Liver (tissue), 3 donors: ENCODE measurements at regions not wholly inside any gene's neighbourhood (a gene's known extent, or its start where the extent isn't known, plus 50 kb on each side); places are given as distances from the start of the nearest gene placed in this dataset.

Source experiments
- HNF4G ChIP-seq: IDR thresholded peaks from 2 replicates; pipeline ENCODE4 v1.6.1; 2016; ENCODE audit warnings: antibody characterized with exemption
- NR2F2 ChIP-seq: IDR thresholded peaks from 2 replicates; pipeline ENCODE4 v1.6.1; 2016; ENCODE audit warnings: antibody characterized with exemption
- RAD21 ChIP-seq, 2 donors: IDR thresholded peaks; 2 replicates each; pipeline ENCODE4 v1.6.1; 2016; ENCODE audit warnings: antibody characterized with exemption in 2 of 2, mild to moderate bottlenecking in 2 of 2
- RXRA ChIP-seq, 2 donors: IDR thresholded peaks; 2 replicates each; pipeline ENCODE4 v1.6.1; 2017 to 2018; ENCODE audit warnings: antibody characterized with exemption in 2 of 2, mild to moderate bottlenecking in 1 of 2
- TAF1 ChIP-seq: conservative IDR thresholded peaks from 2 replicates; pipeline ENCODE4 v1.6.1; 2016; ENCODE audit warnings: antibody characterized with exemption, mild to moderate bottlenecking
- YY1 ChIP-seq: IDR thresholded peaks from 2 replicates; pipeline ENCODE4 v1.6.1; 2016; ENCODE audit warnings: antibody characterized with exemption, mild to moderate bottlenecking
- TF ChIP-seq, protein P1 (sequence below): fragments of 150-350 bp; IDR thresholded peaks from 2 replicates; pipeline ENCODE4 v1.5.1; 2017; ENCODE audit warnings: improper control_type of control experiment, low read depth, low read length; ENCODE audit not compliant: missing input control
- TF ChIP-seq, protein P2 (sequence below): IDR thresholded peaks from 2 replicates; pipeline ENCODE4 v1.6.1; 2016; ENCODE audit warnings: antibody characterized with exemption
- TF ChIP-seq, protein P3 (sequence below): IDR thresholded peaks from 2 replicates; pipeline ENCODE4 v1.6.1; 2016; ENCODE audit warnings: antibody characterized with exemption
- donor health status: healthy.
- donor health status: healthy.

DNA sequence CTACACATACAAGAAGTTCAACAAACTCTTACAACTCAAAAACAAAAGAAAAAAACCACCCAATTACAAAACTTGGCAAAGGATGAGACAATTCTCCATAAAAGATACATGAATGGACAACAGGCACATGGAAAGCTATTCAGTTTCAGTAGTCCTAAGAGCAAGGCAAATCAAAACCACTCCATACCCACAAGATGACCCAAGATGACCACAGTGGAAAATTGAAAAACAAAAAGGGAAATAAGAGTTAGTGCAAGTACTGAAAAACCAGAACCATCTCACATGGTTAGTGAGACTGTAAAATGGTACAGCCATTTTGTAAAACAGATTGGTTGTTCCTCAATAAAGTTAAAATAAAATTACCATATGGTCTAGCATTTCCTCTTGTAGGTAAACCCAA lies 287.1 kb upstream of the CDH9 start:
- TF ChIP-seq, protein P1, sequence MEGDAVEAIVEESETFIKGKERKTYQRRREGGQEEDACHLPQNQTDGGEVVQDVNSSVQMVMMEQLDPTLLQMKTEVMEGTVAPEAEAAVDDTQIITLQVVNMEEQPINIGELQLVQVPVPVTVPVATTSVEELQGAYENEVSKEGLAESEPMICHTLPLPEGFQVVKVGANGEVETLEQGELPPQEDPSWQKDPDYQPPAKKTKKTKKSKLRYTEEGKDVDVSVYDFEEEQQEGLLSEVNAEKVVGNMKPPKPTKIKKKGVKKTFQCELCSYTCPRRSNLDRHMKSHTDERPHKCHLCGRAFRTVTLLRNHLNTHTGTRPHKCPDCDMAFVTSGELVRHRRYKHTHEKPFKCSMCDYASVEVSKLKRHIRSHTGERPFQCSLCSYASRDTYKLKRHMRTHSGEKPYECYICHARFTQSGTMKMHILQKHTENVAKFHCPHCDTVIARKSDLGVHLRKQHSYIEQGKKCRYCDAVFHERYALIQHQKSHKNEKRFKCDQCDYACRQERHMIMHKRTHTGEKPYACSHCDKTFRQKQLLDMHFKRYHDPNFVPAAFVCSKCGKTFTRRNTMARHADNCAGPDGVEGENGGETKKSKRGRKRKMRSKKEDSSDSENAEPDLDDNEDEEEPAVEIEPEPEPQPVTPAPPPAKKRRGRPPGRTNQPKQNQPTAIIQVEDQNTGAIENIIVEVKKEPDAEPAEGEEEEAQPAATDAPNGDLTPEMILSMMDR = no peak
- TF ChIP-seq YY1 = no peak
- TF ChIP-seq, protein P2, sequence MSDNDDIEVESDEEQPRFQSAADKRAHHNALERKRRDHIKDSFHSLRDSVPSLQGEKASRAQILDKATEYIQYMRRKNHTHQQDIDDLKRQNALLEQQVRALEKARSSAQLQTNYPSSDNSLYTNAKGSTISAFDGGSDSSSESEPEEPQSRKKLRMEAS = no peak
- TF ChIP-seq RAD21 (IDR thresholded peaks at IDR 0.05) = no peak
- no peak for TF ChIP-seq TAF1
- TF ChIP-seq NR2F2 = no peak
- TF ChIP-seq, protein P3, sequence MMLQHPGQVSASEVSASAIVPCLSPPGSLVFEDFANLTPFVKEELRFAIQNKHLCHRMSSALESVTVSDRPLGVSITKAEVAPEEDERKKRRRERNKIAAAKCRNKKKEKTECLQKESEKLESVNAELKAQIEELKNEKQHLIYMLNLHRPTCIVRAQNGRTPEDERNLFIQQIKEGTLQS = no peak
- no peak for TF ChIP-seq RXRA (IDR thresholded peaks at IDR 0.05)
- TF ChIP-seq HNF4G = no peak
